Stimulated activated CD8-positive, alpha-beta memory T cell treated with anti-CD3 and anti-CD28 coated beads, Interleukin-2, amount 100 ng/mL, for 48 hours (primary cell): ENCODE measurements at regions not wholly inside any gene's neighbourhood (a gene's known extent, or its start where the extent isn't known, plus 50 kb on each side); places are given as distances from the start of the nearest gene placed in this dataset.
"Not testable (repeated sequence)": the region's sequence is repeated elsewhere in the genome, so short reads cannot be mapped to it uniquely, and the experiment has no call there.

ENCODE experiments used
- DNase-seq, 2 donors: peaks; one replicate each; pipeline ENCODE4 v3.0.0-alpha.2; 2020; ENCODE audit warnings: low read depth in 2 of 2

DNA sequence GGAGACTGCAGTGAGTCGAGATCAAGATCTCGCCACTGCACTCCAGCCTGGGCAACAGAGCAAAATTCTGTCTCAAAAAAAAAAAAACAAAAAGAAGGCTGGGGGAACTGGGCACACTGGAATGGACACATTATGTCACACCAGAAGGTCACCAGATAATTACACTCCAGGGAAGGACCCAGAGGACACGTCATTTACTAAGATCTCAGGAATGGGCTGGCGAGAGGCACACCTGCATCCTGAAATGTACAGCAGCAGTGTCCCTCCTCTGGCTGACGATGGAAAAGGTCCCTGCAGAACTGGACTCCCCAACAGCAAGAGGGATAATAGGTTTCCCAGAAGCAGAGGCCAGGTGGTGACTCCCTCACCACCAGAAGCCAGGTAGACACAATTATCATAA, 243.5 kb downstream of the BCL11B start:
- DNase-seq: no peak

DNA sequence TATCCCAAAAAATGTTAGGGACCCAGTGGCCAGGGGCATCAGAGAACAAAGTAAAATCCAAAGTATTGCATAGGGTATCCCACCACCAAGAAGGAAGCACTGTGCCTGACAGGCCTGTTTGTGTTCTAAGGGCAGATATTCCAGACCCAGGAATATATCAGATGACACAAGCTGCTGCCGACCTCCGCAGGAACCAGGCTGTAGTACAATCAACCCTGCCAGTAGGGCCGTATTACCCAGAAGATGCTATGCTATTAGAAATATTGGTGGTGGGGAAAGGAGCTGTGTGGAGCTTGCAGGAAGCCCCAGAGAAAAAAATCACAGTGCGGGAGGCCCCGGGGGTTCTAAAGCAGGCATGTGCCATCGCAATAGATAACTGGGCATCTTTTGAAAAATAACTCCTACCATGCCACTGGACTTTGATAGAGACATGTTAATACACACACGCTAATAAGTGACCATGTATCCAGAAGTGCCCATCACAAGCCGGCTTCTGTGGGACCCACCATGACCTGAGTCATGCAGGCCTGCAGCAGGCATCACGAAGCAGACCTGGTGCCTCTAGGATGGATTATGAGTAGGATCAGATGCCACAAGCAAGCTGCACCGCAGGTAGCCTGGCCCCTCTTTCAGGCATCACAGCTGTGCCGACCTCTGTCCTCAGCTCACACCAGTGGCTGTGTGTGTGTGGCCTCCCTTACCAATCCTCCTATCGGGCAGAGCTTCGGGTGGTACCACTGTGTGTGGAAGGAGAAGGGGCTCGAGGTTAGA, 242.7 kb downstream of the BCL11B start:
- DNase-seq: no peak

DNA sequence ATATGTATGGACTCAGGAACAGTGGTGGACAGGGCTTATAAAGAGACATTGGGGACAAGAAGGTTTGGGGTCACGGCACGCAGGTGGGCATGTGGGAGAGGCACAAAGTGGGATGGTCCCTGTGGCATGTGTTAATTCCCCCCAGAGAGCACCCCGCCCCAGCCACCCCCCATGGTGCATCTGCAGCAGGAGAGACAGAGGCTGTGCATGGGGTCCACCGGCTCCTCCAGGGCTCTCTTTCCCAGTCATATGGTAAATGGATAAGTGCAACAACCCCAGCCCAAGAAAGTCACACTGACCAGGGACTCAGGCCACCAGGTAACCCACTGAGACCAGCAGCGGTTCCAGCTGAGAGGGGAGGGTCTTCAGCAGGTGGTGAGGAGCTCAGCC, 242.1 kb downstream of the BCL11B start:
- DNase-seq: no peak

DNA sequence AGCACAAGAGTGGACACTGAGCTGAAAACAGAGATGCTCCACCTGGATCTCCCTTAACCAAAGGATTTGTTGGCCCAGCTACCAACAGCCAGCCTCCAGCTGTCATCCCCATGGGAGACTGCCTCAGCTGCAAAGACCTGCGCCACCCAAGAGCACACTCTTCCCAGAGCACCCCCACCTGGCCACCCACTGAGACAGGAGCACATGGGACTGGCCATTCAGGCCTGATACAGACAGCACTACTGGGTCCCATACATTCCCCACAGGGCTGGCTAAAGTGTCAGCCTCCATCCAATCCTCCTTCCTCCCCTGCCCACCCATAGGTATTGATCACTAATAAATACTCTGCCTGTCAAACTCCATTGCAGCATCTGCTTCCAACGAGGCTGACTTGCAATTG, 241.5 kb downstream of the BCL11B start:
- no peak for DNase-seq

DNA sequence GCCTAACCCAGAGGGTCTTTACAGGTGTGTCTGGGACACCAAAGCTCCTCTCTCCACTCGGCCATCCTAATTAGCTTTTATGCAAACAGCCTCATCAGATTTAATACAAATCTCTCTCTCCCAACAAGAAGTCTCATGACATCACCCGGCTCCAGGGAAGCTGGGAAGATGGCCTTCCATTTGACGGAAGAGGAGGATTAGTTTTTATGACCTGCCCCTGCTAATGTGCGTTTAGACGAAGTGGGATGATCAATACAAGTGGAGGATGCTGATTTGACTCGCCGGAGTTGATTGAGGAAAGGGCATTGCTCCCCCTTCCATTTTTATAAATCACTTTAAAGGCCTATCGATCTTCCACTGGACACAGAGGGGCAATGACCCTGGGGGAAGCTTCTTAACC, 239.2 kb downstream of the BCL11B start:
- DNase-seq: no peak

DNA sequence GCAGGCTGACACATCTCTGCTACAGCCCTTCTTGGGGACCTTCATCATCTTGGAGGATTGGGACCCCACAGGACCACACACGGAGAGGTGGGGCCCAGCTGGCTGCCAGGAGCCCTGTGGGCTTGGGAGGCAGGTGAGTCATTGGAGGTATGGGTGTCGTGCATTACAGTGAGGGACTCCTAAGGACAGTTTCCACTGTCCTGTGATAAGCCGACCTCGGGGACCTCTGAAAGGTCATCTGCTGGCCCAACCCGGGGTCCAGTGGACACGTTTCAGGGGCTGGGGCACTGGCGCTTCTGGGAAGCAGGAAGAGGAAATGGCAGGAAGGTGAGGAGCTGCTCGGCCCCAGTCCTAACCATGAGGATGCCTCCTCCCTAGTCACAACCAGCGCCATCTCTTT, 238.0 kb downstream of the BCL11B start:
- no peak for DNase-seq

DNA sequence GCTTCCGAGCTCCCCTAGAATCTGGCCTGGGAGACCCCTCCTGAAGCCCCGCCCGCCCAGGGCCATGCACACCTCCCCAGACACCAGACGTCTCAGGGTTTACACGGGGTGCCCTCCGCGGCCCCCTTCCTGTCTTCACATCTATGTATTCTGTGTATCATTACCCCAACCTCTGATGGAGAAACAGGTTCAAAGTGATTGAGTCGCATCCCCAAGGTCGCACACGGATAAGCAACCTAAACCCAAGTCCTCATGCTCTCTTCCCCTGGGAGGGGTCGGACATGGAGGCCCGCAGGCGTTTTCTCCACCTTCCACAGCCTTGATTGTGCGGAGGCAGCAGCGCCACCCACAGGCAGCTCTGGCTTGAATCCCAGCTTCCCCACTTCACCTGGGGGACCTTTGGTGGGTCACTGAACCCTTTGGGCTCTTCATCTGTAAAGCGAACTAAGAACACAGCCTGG, 237.3 kb downstream of the BCL11B start:
- no peak for DNase-seq

DNA sequence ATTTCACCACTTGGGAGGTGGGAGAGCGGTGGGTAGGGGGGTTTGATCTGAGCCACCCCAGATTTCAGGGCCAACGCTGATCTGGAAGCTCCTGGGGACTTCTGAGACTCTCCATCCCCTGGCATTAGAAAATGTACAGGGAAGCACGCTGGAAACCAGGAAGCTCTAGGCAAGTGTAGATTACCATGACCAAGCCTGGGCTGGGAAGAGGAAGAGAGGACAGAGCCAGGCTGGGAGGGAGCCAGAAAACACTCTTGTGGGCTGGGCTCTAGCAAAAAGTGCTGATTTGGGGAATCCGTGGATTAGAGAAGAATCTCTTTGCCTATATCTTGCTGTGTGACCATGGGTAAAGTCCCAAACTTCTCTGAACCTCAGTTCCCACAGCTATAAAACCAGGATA, 236.7 kb downstream of the BCL11B start:
- DNase-seq: no peak

DNA sequence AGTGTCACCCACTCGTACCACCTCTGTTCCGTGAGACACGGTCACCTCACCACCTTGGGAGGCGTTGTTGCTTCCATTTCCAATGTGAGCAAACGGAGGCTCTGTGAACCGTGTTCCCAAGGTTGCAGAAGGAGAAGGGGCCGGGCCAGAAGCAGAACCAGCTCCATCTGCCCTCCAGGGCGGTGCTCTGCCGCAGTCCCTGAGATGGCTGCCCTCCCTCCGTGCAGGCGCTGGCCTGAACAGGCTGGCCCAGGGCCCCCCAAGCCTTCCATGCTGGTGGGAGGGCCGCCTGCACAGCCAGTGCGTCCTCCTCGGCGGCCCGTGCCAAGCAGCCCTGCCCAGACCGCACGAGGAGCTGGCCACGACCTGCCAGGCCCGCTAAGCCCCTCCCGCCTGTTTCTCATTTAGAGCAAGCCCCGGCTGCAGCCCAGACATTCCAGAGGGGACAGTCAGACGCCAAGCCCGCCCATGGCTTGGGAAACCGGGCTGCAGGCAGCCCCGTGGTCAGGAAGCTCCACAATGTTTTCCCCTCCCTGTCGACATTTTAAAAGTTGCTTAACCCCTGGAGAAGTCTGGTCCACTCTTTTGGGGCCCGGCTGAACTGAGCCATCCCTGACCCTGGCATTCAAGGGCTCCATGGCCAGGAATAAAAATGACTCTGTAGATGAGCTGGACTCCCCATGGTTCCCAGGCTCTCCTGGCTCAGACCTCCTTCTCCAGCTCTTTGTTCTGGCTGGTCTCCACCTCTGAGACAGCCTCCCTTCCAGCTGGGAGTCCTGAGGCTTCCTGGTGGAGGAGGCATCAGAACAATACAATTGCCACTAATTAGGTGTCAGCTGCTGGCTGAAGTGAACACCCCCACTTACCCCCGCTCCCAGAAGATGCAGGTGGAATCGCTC, 236.0 kb downstream of the BCL11B start:
- no peak for DNase-seq

DNA sequence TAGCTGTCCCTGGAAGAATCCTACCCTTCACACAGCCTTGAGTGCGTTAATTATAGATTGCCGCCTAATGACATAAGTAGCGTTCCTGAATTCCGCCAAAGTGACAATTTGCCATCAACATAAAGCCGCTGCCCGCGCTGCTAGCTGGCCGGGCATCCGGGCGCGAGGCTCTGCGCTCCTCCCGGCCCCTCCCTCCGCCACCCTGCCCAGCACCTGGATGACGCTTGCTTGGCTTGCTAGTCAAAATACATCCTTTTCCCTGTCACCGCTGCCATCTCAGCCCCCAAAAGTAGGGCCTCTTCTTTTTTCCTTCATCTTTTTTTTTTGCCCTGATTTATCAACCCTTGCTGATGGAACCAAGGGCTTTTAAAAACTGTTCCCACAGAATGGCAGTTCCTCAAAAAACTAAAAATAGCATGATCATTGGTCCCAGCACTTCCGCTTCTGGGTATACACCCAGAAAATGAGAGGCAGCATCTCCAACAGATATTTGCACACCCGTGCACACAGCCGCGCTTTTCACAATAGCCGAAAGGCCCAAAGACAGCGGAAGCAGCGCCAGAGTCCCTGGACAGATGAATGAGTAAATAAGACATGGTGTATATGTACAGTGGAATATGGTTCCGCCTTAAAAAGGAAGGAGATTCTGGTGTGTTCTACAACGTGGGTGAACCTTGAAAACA, 235.2 kb downstream of the BCL11B start:
- DNase-seq: no peak

DNA sequence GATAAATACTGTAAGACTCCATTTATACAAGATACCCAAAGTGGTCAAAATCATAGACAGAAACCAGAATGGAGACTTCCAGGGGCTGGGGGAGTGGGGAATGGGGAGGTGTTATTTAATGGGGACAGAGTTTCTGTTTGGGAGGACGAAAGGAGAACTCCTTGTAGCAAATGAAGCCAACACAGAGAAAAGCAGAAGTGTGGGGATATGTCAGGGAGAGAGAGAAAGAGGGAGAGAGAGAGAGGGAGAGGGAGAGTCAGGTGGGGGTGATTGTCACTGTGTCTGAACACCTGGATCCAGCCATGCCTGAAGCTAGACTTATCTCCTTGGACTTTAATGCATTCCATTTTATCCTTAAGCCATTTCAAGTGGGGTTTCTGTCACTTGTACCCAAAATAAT, 234.7 kb downstream of the BCL11B start:
- not testable (repeated sequence) for DNase-seq

DNA sequence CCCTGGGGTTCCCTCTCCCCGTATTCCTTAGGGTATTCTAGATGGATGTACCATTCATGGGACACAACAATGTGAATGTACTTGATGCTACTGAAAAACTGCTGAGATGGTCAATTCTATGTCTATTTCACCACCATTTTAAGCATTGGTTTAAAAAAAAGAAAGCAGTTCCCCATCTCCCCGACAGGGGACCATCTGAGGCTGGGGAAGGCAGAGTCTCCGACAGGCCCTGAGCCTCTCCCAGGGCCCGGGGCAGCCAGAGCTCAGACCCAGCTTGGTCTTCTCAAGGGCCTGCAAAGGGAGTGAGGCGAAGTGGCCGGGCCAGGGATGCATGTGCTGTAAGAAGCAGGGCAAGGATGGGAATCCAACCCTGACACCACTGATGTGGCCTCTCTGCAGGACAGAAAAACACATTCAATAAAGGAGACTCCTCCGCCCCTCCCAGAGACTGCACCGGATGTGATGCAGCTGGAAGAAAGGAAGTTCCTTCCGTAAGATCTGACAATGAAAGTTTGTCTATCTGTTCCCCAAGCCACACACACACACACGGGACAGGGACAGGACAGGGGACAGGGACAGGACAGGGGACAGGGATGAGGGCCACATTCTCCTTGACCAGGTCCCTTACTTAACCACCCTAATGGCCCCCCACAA, 234.1 kb downstream of the BCL11B start:
- DNase-seq: no peak

DNA sequence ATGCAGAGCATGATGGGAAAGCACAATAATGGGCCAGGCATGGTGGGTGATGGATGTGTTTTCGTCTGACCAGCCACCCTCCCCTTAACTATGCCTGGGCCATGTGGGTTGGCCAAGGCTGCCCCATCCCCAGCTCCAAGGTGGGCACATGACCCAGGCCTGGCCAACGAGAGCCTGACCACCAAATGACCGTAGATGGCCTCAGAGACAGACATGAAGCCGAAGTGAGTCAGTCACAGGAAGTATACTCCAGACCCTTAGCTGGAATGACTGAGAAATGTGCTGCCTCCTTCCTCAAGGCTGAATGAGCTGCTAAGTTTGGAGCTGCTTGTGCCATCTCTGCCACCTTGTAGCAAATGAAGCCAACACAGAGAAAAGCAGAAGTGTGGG, 233.6 kb downstream of the BCL11B start:
- no peak for DNase-seq

DNA sequence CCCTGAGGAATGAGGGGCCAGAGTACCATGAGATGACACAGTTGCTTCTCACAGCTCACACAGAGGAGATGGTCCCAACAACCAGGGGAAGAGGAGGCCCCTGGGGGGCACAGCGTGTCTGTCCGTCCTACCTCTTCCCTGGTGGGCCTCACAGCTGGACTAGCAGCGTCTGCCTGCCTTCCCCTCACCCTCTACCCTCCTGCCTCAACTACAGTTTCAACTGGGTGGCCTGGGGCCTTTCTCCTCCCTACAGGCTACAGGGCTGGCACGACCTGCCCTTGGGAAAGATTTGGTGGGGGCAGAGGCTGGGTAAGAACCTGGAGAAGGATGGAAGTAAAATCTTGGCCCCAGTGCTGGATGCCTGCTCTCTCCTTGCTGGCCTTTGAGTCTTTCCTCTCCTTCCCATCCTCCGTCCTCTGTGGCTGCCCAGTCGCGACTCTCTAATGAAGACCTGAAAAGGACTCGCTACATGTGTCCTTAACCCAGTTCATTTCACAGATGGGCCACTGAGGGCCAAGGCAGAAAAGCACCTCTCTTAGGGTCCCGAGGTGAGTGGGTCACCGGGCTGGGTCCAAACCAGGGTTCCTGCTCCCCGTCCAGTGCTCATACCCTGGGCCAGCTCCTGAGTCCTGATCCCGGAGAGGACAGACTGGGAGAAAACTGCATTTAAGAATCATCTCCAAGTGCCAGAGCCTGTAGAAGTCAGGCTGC, 232.5 kb downstream of the BCL11B start:
- DNase-seq: no peak

DNA sequence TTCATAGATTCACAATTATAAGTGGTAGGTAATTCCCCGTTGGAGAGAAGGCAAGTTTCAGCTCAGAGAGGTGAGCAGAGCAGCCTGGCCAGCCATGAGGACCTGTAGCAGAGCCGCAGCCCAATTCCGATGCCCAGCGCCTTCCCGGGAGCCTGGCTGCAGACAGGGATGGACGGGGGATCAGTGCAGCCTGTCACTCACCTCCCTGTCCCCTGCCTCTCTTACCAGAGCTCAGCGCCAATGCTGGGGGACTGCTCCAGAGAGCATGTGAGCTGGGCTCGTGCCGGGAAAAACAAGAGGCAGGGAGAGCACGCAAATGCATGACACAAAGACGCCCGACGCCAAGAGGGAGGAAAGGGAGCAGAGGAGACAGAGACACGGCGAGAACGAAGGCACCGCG, 231.9 kb downstream of the BCL11B start:
- DNase-seq: no peak

DNA sequence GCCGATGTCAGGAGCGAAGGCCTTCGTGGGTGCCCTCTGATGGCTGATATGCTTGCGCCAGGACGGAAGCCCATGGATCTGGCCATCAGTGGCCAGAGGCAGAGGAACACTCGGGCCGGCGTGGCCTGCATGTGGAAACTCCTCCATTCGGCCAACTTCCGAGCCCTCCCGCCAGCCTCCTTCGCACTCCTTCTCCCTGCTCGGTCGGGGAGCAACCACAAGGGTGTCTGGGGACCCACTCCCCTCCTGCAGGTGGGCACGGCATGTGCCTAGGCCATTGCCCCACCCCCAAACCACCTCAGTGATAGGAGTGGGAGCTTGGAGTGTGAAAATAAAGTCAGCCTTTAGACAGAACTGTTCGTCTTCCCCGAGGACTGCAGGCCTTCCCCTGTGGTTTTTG, 231.3 kb downstream of the BCL11B start:
- no peak for DNase-seq

DNA sequence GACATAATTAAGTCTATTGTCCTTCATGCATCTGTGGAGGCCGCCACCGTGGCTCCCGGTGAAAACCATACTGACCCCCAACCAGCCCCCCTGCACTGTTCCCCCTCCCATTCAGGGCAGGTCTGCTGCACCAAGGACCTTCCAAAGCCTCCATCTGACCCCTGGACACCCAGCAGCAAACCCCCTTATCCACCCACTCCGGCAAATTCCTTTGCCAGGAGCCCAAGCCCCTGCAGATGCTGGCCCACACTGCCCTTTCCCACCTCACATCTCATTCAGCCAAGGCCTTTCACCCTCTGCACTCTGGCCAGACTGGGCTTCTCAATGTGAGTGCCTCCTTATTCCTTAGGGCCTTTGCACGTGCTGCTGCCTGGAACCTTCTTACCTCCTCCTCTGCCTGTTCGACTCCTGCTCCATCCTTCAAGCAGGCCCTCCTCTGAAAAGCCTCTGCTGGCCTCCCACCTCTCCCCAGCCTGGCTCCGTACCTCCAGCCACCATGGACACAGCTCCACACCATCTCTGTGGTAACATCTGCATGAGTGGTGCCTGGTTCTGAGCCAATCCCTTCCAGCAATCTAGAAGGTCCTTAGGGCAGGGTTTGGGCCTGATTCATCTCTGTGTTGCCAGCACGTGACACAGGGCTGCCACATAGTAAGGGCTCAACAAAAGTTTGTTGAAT, 230.7 kb downstream of the BCL11B start:
- DNase-seq: no peak

DNA sequence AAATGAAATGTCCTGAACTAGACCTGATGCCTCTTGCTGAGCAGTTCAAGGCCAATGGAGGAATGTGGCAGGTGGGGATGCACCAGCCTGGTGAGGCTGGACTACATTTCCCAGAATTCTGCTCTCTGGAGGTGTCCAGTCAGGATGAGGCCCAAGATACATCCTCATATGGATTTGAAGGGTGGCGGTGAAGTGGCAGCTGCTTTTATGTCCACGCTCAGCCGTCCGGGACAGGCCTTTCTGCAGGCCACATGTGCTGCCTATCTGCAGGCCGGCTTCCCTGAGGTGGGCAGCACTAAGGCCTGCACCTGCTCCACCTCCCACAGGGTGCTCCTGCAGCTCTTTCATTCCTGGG, 230.2 kb downstream of the BCL11B start:
- no peak for DNase-seq

DNA sequence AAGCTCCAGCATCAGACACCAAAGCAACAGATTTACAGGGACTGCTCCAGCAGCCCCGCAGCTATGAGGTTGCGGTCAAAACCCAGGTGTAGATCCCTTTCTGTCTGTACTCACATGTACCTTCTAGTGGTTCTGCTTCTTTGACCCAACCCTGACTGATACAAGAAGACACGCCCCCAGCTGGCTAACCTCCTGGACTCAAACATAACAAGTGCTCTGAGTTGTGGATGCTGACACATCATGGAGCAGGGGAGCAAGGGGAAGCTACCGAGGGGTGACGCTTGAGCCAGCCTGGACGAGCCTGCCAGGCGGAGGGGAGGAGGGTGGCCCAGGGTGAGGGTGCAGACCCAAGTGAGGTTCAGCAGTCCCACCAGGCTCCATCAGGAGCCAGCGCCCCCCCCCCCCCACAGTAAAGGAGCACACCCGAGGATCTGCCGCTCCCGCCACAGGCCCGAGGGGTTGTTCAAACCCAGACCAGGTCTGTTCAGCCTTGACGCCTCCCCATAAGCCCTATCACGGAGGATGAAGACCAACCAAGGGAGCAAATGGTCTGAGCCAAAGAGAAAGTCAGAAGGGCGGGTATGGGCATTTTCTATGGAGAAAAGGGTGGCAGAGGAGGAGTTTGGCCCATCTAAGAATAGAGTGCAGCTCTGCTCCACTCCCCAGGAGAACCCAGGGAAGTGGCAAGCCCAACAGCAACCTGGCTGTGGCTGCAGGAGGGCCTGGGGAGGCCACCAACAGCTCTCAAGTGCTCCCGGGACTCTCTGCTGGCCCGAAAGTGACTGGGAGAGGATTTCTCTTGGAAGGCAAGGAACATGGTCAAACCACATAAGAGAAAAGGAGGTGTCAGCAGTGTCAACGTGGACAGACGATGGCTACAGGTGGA, 229.4 kb downstream of the BCL11B start:
- DNase-seq: no peak

DNA sequence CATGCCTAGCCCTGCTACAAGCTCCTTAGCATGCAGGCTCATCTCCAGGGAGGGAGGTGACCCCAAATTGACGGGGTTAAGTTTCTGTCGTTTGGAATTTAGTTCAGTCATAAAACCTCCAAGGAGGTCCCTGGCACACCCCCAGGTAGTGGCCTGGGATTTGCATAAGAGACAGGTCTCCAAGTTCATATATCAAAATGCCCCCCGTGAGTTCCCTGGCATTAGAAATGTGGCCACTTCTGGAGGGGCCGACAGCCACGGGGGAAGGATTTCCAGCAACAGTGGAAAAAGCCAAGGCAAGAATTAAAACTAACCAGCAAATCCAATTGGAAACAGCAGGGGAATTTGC, 228.8 kb downstream of the BCL11B start:
- DNase-seq: no peak
